Glomerular endothelial cell (primary cell): ENCODE measurements at regions not wholly inside any gene's neighbourhood (a gene's known extent, or its start where the extent isn't known, plus 50 kb on each side); places are given as distances from the start of the nearest gene placed in this dataset.

Source experiments
- DNase-seq: peaks from one replicate; pipeline ENCODE4 v3.0.0-alpha.2; 2011; ENCODE audit warnings: low read depth, low spot score; ENCODE audit errors: extremely low read depth

GRCh38 chr4:43918377-43918776 is 530.2 kb downstream of the KCTD8 start:
- DNase-seq, result no peak

DNA sequence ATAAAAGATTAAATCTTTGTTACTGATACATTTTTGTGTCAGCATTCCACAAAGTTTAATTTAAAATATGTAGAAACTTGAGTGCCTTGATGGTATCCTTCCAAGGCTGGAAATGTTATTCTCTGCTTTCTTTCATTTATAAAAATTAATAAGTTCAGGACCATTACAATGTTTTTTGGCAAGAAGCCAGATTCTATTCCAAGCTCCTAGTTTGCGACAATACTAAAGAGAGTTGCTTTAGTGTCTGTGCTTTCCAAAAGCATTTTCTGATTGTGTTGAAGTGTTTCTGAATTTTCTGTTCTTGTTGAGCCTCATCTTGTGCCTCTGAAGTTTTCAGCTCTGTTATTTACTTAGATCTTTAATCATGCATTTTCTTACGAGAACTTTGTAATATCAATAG is 516.2 kb downstream of the KCTD8 start:
- no peak for DNase-seq

DNA sequence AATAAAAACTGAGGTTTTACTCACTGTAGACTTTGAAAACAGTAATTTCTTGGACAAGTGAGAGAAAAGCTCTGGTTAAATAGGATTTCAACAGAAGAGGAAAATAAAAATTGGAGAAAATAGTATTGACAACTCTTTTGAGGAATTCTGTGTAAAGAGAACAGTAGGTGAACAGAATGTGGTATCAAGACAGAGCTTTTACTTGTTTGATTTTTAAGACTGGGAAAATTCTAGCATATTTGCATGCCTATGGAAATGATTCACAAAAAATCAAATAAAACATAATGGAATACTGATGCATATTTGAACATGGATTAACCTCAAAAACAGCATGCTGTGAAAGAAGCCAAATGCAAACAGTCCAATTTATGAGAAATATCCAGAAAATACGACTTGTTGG is 504.6 kb downstream of the KCTD8 start:
- DNase-seq, result no peak

GRCh38 chr4:43959976-43960375 is 488.6 kb downstream of the KCTD8 start:
- no peak for DNase-seq

DNA sequence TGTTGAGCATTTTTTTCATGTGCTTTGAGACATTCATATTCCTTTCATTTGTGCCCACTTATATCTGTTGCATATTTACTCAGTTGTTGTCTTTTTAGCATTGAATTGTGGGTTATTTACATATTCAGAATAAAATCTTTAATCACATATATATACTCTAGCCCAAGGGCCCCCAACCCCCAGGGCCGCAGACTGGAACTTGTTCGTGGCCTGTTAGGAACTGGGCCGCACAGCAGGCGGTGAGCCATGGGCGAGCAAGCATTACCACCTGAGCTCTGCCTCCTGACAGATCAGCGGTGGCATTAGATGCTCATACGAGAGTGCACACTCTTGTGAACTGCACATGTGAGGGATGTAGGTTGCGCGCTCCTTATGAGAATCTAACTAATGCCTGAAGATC is 480.6 kb downstream of the KCTD8 start:
- DNase-seq, result no peak

DNA sequence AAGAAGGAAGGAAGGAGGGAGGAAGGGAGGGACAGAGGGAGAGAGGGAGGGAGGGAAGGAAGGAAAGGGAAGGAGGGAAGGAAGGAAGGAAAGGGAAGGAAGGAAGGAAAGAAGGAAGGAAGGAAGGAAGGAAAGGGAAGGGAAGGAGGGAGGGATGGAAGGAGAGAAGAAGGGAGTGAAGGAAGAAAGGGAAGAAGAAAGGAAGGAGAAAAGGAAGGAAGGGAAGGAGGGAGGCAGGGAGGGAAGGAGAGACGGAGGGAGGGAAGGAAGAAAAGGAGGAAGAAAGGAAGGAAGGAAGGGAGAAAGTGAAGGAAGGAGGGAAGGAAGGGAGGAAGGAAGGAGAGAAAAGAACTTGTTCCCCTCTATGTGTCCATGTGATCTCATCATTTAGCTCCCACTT is 465.0 kb downstream of the KCTD8 start:
- no peak for DNase-seq

DNA sequence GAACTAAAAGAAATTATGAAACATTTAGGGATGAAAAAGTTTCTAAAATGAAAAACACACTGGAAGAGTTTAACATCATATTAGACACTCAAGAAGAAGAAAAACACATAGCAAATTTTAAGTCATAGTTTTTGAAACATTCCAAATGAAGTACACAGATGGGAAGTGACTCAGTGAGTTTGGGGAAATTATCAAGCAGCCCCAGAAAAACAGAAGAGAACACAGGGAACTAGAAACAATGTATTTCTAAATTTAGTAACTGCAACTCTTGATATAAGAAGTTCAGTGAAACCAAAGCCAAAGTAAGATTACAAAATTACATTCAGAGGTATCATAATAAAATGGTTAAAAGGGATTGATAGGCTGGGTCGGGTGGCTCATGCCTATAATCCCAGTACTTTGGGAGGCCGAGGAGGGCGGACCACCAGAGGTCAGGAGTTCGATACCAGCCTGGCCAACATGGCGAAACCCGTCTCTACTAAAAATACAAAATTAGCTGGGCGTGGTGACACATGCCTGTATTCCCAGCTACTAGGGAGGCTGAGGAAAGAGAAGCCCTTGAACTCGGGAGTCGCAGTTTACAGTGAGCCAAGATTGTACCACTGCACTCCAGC is 461.2 kb downstream of the KCTD8 start:
- no peak for DNase-seq

DNA sequence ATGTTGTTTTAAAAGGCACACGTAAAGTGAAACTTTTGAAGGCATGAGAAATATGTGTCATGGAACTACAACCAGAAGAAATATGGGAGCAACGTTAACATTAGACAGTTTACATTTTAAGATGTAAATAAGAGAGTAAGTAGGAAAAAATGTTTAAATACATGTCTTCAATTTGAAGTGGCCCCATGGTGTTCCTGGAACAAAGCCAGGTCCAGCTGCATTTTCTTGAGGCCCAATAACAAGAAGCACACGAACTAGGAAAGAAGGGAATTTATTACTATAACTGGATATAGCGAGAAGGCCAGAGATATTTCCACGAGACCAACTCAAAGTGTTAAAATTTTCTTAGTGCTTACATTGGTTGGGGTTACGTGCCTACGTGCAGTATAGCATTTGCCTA is 458.1 kb downstream of the KCTD8 start:
- no peak for DNase-seq

DNA sequence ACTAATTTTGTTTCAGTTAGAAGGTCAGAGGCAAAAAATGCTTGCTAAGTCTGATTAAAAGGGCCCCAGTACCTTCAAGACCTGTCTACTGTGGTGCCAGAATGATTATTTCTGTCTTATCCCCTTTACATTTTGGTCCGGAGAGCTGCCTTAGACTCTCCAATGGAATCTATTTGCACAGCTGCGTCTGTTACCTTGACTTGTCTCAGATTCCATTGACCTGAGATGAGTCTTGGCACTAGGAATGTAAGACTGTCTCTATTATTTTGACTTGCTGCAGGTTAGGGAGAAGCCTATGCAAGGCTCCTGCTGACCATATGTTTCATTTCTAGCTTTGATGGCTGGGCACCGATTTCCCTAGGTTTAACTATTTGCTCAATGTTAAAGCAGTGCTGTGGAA is 457.6 kb downstream of the KCTD8 start:
- no peak for DNase-seq

- no peak for DNase-seq
Observed at GRCh38 chr4:43992552-43992951, 456.1 kb downstream of the KCTD8 start.

GRCh38 chr4:43993196-43993902 is 455.3 kb downstream of the KCTD8 start:
- no peak for DNase-seq

DNA sequence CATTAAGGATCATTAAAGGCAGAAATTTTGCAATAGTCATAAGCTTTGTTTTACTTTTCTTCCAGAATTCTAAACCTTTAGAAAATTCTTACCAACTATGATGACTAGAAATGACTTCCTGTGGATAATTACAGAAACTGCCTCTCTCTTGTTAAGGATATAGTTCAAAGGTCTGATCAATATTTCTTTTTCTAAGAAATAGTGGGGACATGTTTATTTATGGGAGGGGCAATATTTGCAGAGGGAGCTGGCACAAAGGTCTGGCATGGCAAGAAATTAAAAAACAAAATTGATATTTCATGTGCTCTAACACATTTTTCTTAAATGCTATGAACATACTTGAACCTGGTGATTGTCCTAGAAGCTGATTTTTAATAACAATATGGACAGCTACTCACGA is 448.9 kb downstream of the KCTD8 start:
- no peak for DNase-seq

GRCh38 chr4:44002368-44002767 is 446.2 kb downstream of the KCTD8 start:
- DNase-seq, result no peak

- DNase-seq, result no peak
Observed at GRCh38 chr4:44016570-44017421, 431.8 kb downstream of the KCTD8 start.

DNA sequence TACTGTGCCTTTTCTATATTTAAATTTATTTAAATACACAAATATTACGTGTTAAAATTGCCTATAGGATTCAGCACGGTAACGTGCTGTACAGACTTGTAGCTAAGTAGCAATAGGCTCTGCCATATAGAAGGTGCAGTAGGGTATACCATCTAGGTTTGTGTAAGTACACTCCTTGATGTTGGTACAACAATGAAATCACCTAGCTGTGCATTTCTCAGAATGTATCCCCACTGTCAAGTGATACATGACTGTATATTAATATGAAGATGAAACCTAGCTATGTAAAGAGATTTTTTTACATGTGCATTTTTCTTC is 431.2 kb downstream of the KCTD8 start:
- DNase-seq, result no peak

GRCh38 chr4:44019721-44020120 is 428.9 kb downstream of the KCTD8 start:
- DNase-seq, result no peak

- peak; percentile 4 for DNase-seq
Observed at GRCh38 chr4:44025376-44026020, 423.1 kb downstream of the KCTD8 start.

GRCh38 chr4:44038811-44039210 is 409.8 kb downstream of the KCTD8 start:
- DNase-seq, result no peak

- DNase-seq, result no peak
Observed at GRCh38 chr4:44046491-44046890, 402.1 kb downstream of the KCTD8 start.

DNA sequence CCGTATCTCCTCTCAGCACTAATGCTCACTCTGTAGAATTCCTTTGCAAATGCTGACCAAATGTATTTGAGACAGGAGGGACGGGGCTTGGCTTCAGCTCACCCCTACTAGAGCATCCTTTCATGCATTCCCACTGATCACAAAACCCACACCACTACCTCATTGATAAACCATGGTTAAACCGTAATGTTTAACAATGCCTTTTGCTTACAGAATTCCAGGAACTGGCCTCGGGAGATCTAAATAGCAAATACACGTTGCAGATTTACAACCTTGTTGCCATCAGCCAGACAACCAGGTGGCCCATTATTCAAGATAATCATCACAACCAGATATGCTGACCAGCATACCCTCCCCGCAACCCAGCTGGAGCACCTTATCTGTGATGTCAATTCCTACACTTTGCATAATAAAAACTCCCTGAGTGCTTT is 391.9 kb downstream of the KCTD8 start:
- no peak for DNase-seq

DNA sequence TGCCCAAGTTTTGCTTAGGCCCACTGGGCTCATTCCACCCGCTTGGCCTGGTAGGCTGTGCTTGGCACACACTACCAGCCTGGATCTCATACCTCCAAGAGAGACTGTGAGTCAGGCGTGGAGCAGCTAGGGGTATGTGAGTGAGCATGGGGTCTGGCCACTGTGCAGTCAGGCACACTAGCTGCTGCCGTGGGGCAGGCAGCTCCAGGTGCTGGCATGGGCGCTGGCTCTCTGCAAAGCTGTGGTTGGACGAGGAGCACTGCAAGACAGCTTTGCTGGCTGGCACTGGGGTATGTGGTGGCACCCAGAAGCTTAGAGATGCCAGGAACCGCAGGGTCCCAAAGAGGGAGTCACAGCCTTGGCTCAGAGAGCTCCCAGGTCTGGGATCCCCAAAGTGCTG is 377.8 kb downstream of the KCTD8 start:
- DNase-seq, result no peak
